HepG2 (cell line): ENCODE measurements at regions not wholly inside any gene's neighbourhood (a gene's known extent, or its start where the extent isn't known, plus 50 kb on each side); places are given as distances from the start of the nearest gene placed in this dataset.

Source experiments
- ATAC-seq: fragments of 200-7000 bp; cut with Tn5 transposase; 3 replicates; pipeline ENCODE4 v1.9.1; 2020; ENCODE audit warnings: mild to moderate bottlenecking, moderate library complexity
- BruUV-seq: library from RNA; stranded (reverse); fragments of 400-500 nt; replicated peaks from 2 replicates; lab custom pipeline; 2021; lab: Mats Ljungman, UMichigan
- CTCF ChIA-PET: fragments of 300-600 bp; formaldehyde crosslinking; extraction: SDS; loops from one replicate; lab custom pipeline; 2021; ENCODE audit warnings: low total read pairs, inconsistent platforms, low intra/inter-chr PET ratio; lab: Yijun Ruan, JAX
- POLR2A ChIA-PET: fragments of 350-600 bp; sonication (Branson Sonifier 250); formaldehyde crosslinking; loops from one replicate; lab custom pipeline; 2020; ENCODE audit warnings: antibody characterized with exemption, inconsistent platforms; lab: Yijun Ruan, JAX
- DNase-seq: peaks from one replicate; pipeline ENCODE4 v3.0.0-alpha.2; 2015; ENCODE audit warnings: low spot score
- FAIRE-seq: peaks from 3 replicates; lab custom pipeline; 2011; peaks lifted over from hg19 to GRCh38; lab: Jason Lieb, UNC
- H2AFZ ChIP-seq: one replicate; pipeline ENCODE4 v1.6.1; 2011; ENCODE audit warnings: low read length, inconsistent platforms
- H3K27ac ChIP-seq: fragments of 300-600 bp; 3 replicates; pipeline ENCODE4 v1.8.0; 2011; ENCODE audit warnings: mixed run types, mild to moderate bottlenecking, mixed read lengths, low read length, inconsistent platforms; ENCODE audit not compliant: insufficient read depth; ENCODE audit errors: extremely low read length
- H3K27me3 ChIP-seq, 2 experiments: fragments of 200-600 bp in 1 of 2; 2 replicates in 1 of 2; 3 replicates in 1 of 2; pipeline versions ENCODE4 v1.6.0 to v1.8.0; 2011; ENCODE audit warnings: low read length in 2 of 2, mild to moderate bottlenecking in 2 of 2, moderate library complexity in 2 of 2, inconsistent platforms in 1 of 2; ENCODE audit not compliant: insufficient read depth in 2 of 2, control insufficient read depth in 1 of 2
- H3K36me3 ChIP-seq, 2 experiments: fragments of 200-600 bp in 1 of 2; replicated peaks in 1 of 2; 2 replicates in 1 of 2; 3 replicates in 1 of 2; pipeline versions ENCODE4 v1.5.1 to v1.8.0; 2011; ENCODE audit warnings: low read length in 2 of 2, inconsistent platforms in 1 of 2; ENCODE audit not compliant: insufficient read depth in 2 of 2, control insufficient read depth in 1 of 2
- H3K4me1 ChIP-seq: 2 replicates; pipeline ENCODE4 v1.5.1; 2012; ENCODE audit warnings: low read length, inconsistent platforms; ENCODE audit not compliant: insufficient read depth
- H3K4me2 ChIP-seq: 2 replicates; pipeline ENCODE4 v1.6.0; 2011; ENCODE audit warnings: low read depth, low read length, inconsistent platforms
- H3K4me3 ChIP-seq, 3 experiments: fragments of 200-600 bp in 1 of 3; sonication (generic), shearing (Covaris generic) in 1 of 3; replicated peaks in 1 of 3; 2 replicates each; pipeline ENCODE4 v1.5.1; 2011 to 2016; ENCODE audit warnings: low read length in 3 of 3, inconsistent platforms in 2 of 3, low read depth in 2 of 3, mild to moderate bottlenecking in 2 of 3, control low read depth in 1 of 3, mixed read lengths in 1 of 3; ENCODE audit not compliant: insufficient read depth in 1 of 3
- H3K79me2 ChIP-seq: one replicate; pipeline ENCODE4 v1.6.1; 2011; ENCODE audit warnings: low read length, inconsistent platforms; ENCODE audit not compliant: insufficient read depth
- H3K9ac ChIP-seq: 2 replicates; pipeline ENCODE4 v1.6.0; 2011; ENCODE audit warnings: mild to moderate bottlenecking, low read depth, low read length, inconsistent platforms; ENCODE audit not compliant: insufficient read depth
- H3K9me3 ChIP-seq: 2 replicates; pipeline ENCODE4 v1.5.1; 2012; ENCODE audit warnings: mild to moderate bottlenecking, low read length
- H4K20me1 ChIP-seq: 2 replicates; pipeline ENCODE4 v1.6.0; 2011; ENCODE audit warnings: inconsistent platforms, mild to moderate bottlenecking, low read length, moderate library complexity; ENCODE audit not compliant: insufficient read depth
- ATF7 ChIP-seq, 2 experiments: fragments of 450-650 bp in 1 of 2; sonication (generic) in 1 of 2; formaldehyde crosslinking in 1 of 2; IDR thresholded peaks; 2 replicates each; pipeline versions ENCODE4 v1.4.0 to v1.6.1; 2016 to 2020; ENCODE audit warnings: antibody characterized with exemption in 1 of 2, mild to moderate bottlenecking in 1 of 2, missing genetic modification reagents in 1 of 2
- CBFB ChIP-seq: sonication (generic); formaldehyde crosslinking; IDR thresholded peaks from 2 replicates; pipeline ENCODE4 v1.4.0; 2020; ENCODE audit warnings: missing genetic modification reagents
- CC2D1A ChIP-seq: sonication (generic); formaldehyde crosslinking; IDR thresholded peaks from 2 replicates; pipeline ENCODE4 v1.8.1; 2023; ENCODE audit warnings: mild to moderate bottlenecking, missing genetic modification reagents
- HIVEP1 ChIP-seq: sonication (generic); formaldehyde crosslinking; IDR thresholded peaks from 2 replicates; pipeline ENCODE4 v1.4.0; 2020; ENCODE audit warnings: mild to moderate bottlenecking, missing genetic modification reagents
- PAF1 ChIP-seq: IDR thresholded peaks from 2 replicates; pipeline ENCODE4 v1.6.1; 2016; ENCODE audit warnings: missing genetic modification reagents, missing compliant biosample characterization
- RFX3 ChIP-seq: IDR thresholded peaks from 2 replicates; pipeline ENCODE4 v1.6.1; 2016; ENCODE audit warnings: missing biosample characterization, missing genetic modification reagents
- SMC3 ChIP-seq: IDR thresholded peaks from 2 replicates; pipeline ENCODE4 v1.6.1; 2011; ENCODE audit warnings: low read length, improper control_type of control experiment
- TCF7 ChIP-seq: sonication (generic); IDR thresholded peaks from 2 replicates; pipeline ENCODE4 v1.6.1; 2016; ENCODE audit warnings: antibody characterized with exemption, low read depth
- ZNF251 ChIP-seq: sonication (generic); formaldehyde crosslinking; IDR thresholded peaks from 2 replicates; pipeline ENCODE4 v1.9.0; 2021; ENCODE audit warnings: mild to moderate bottlenecking, missing genetic modification reagents
- ZNF280D ChIP-seq: sonication (generic); formaldehyde crosslinking; IDR thresholded peaks from 2 replicates; pipeline ENCODE4 v1.5.1; 2020; ENCODE audit warnings: mild to moderate bottlenecking, missing genetic modification reagents
- ZNF335 ChIP-seq: sonication (generic); formaldehyde crosslinking; IDR thresholded peaks from 2 replicates; pipeline ENCODE4 v1.4.0; 2020; ENCODE audit warnings: missing genetic modification reagents
- ZNF513 ChIP-seq: sonication (generic); formaldehyde crosslinking; conservative IDR thresholded peaks from 2 replicates; pipeline ENCODE4 v1.5.0; 2020; ENCODE audit warnings: missing genetic modification reagents
- ZNF547 ChIP-seq: sonication (generic); formaldehyde crosslinking; IDR thresholded peaks from 2 replicates; pipeline ENCODE4 v1.5.1; 2020; ENCODE audit warnings: mild to moderate bottlenecking, missing genetic modification reagents
- ZNF7 ChIP-seq: IDR thresholded peaks from 2 replicates; pipeline ENCODE4 v1.6.1; 2016; ENCODE audit warnings: missing biosample characterization, missing genetic modification reagents
- ZNF710 ChIP-seq: sonication (generic); formaldehyde crosslinking; IDR thresholded peaks from 2 replicates; pipeline ENCODE4 v1.5.0; 2020; ENCODE audit warnings: mild to moderate bottlenecking, missing genetic modification reagents, borderline replicate concordance
- ZNF883 ChIP-seq: sonication (generic); formaldehyde crosslinking; IDR thresholded peaks from 2 replicates; pipeline ENCODE4 v1.5.1; 2020; ENCODE audit warnings: mild to moderate bottlenecking, missing genetic modification reagents; ENCODE audit errors: not compliant biosample characterization
- WGBS: methylation state at CpG from one replicate; pipeline ENCODE4 v1.1.6; 2017; ENCODE audit warnings: low lambda C conversion rate; 5-methylcytosine and 5-hydroxymethylcytosine counted together
- in situ Hi-C: cut with HindIII; loops from 2 replicates; pipeline ENCODE4 v1.10.0; 2017; ENCODE audit warnings: low pct_unique_long_range_greater_than_20kb; ENCODE audit not compliant: extremely low pct_ligation_motif_present
- intact Hi-C: fragments of 100-400 bp; cut with micrococcal nuclease; formaldehyde crosslinking; loops from one replicate; pipeline ENCODE4 v1.10.0; 2022; ENCODE audit not compliant: unreplicated experiment

- WGBS = 22% methylated on average over 5 of the region's 5 CpGs
- Histone ChIP-seq H3K9ac (no peak overlapping the region), H3K27ac (no peak overlapping the region), H3K36me3 (no peaks in the 10 kb centered on the region), H3K27me3 (peaks cover 5 to 48% of the 10 kb centered on the region in 2 experiments; a peak in 3 of 5 replicates), H2AFZ (no peak overlapping the region), H3K79me2 (no peaks in the 10 kb centered on the region), H3K4me3 (no peak overlapping the region), H3K9me3 (no peaks in the 10 kb centered on the region), H4K20me1 (no peaks in the 10 kb centered on the region), H3K4me1 (no peaks in the 10 kb centered on the region), H3K4me2 (no peak overlapping the region)
- FAIRE-seq (no peak), ATAC-seq (no peak), DNase-seq (no peak)
- POLR2A ChIA-PET = no interaction called here
- no peak for TF ChIP-seq TCF7
- TF ChIP-seq ZNF710 (CRISPR knock-in tag) = no peak
- no peak for TF ChIP-seq CBFB (CRISPR knock-in tag)
- no peak for TF ChIP-seq HIVEP1 (CRISPR knock-in tag)
- TF ChIP-seq PAF1 = no peak
- TF ChIP-seq ZNF335 (CRISPR knock-in tag) = no peak
- TF ChIP-seq ZNF7 = no peak
- no peak for TF ChIP-seq ZNF280D (CRISPR knock-in tag)
- TF ChIP-seq ZNF883 = no peak
- no peak for TF ChIP-seq ZNF251
- TF ChIP-seq SMC3 = no peak
- no peak for TF ChIP-seq CC2D1A
- TF ChIP-seq ZNF513 (CRISPR knock-in tag) = no peak
- TF ChIP-seq RFX3 (CRISPR knock-in tag) = no peak
- no peak for TF ChIP-seq ATF7 (IDR thresholded peaks at IDR 0.05)
- no peak for TF ChIP-seq ATF7 (CRISPR knock-in tag; IDR thresholded peaks at IDR 0.05)
- no peak for TF ChIP-seq ZNF547 (CRISPR knock-in tag)
- in situ Hi-C loops = no loop called here
- CTCF ChIA-PET = no interaction called here
- no TSS peak for BruUV-seq
- intact Hi-C loops = no loop called here
Observed at GRCh38 chr6:15908871-15909270, 220.0 kb upstream of the MYLIP start.
